GM23248 (cell line): ENCODE measurements at regions not wholly inside any gene's neighbourhood (a gene's known extent, or its start where the extent isn't known, plus 50 kb on each side); places are given as distances from the start of the nearest gene placed in this dataset.

Experiments used
- EZH2 ChIP-seq: fragments of 200-600 bp; sonication (generic); IDR thresholded peaks from 2 replicates; pipeline ENCODE4 v1.6.1; 2018; ENCODE audit warnings: antibody characterized with exemption, mild to moderate bottlenecking; ENCODE audit not compliant: insufficient read depth, poor library complexity, severe bottlenecking
- EZH2phosphoT487 ChIP-seq: fragments of 200-600 bp; sonication (generic); IDR thresholded peaks from 2 replicates; pipeline ENCODE4 v1.6.1; 2018; ENCODE audit warnings: antibody characterized with exemption, moderate library complexity, mild to moderate bottlenecking, low read depth; ENCODE audit not compliant: insufficient read depth

DNA sequence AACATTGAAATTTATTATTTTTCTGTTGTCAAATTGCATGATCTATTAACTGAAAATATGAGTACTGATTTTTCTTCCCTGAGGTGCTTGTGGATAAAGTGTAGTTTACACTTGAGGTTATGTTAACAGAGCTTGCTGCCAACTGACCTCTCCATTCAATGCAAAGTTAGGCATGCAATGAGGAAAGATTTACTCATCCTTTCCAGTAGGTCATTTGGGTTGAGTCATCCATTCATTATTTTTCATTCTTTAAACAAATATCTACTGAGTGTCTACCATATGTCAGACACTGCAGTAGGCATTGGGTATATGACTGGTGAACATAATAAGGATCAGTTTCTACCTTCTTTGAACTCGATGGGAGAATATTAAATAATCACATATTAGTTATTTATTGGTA lies 604.1 kb downstream of the EDEM1 start:
- TF ChIP-seq EZH2 (no peak), EZH2phosphoT487 (no peak)
